CD4-positive, alpha-beta T cell (primary cell): ENCODE measurements at regions not wholly inside any gene's neighbourhood (a gene's known extent, or its start where the extent isn't known, plus 50 kb on each side); places are given as distances from the start of the nearest gene placed in this dataset.

Experiments
- ATAC-seq: fragments of 200-7000 bp; cut with Tn5 transposase; one replicate; pipeline ENCODE4 v1.10.0; 2022; ENCODE audit warnings: mild to moderate bottlenecking; ENCODE audit not compliant: poor library complexity
- CTCF ChIA-PET: fragments of 350-600 bp; sonication (Branson Sonifier 250); formaldehyde crosslinking; loops from one replicate; lab custom pipeline; 2021; ENCODE audit warnings: antibody characterized with exemption, inconsistent platforms; lab: Charles Lee
- POLR2A ChIA-PET: fragments of 350-600 bp; sonication (Branson Sonifier 250); formaldehyde crosslinking; loops from one replicate; lab custom pipeline; 2021; ENCODE audit warnings: antibody characterized with exemption, inconsistent platforms; lab: Charles Lee
- DNase-seq, 14 experiments: peaks; one replicate each; pipeline ENCODE4 v3.0.0-alpha.2; 2013 to 2020; ENCODE audit warnings: mixed read lengths in 2 of 14
- H3K27ac ChIP-seq, 2 donors: one replicate each; pipeline versions ENCODE4 v1.5.1 to v1.7.0; 2013; ENCODE audit warnings: low read length in 2 of 2, low read depth in 1 of 2, mild to moderate bottlenecking in 1 of 2
- H3K27me3 ChIP-seq, 2 experiments: 1 replicate in 1 of 2; 2 replicates in 1 of 2; pipeline versions ENCODE4 v1.6.1 to v1.7.0; 2013; ENCODE audit warnings: low read length in 2 of 2, control low read depth in 1 of 2, mild to moderate bottlenecking in 1 of 2, moderate library complexity in 1 of 2; ENCODE audit not compliant: insufficient read depth in 2 of 2, control insufficient read depth in 1 of 2
- H3K36me3 ChIP-seq: one replicate; pipeline ENCODE4 v1.6.1; 2013; ENCODE audit warnings: low read length, control low read depth; ENCODE audit not compliant: insufficient read depth
- H3K4me1 ChIP-seq: one replicate; pipeline ENCODE4 v1.6.1; 2013; ENCODE audit warnings: low read length, control low read depth; ENCODE audit not compliant: insufficient read depth
- H3K4me3 ChIP-seq: one replicate; pipeline ENCODE4 v1.5.1; 2013; ENCODE audit warnings: mild to moderate bottlenecking, low read length, moderate library complexity
- H3K9me3 ChIP-seq, 2 experiments: 1 replicate in 1 of 2; 2 replicates in 1 of 2; pipeline versions ENCODE4 v1.6.1 to v1.7.0; 2013; ENCODE audit warnings: low read length in 2 of 2, mild to moderate bottlenecking in 2 of 2, control low read depth in 1 of 2, moderate library complexity in 1 of 2; ENCODE audit not compliant: control insufficient read depth in 1 of 2, insufficient read depth in 1 of 2
- H3K27ac Mint-ChIP-seq: one replicate; pipeline ENCODE4 v1.8.0; 2020; ENCODE audit warnings: mixed read lengths
- H3K27me3 Mint-ChIP-seq: one replicate; pipeline ENCODE4 v1.8.0; 2021; ENCODE audit warnings: mixed read lengths
- H3K36me3 Mint-ChIP-seq: one replicate; pipeline ENCODE4 v1.8.0; 2021; ENCODE audit warnings: low read depth, mixed read lengths
- H3K4me1 Mint-ChIP-seq: one replicate; pipeline ENCODE4 v1.8.0; 2021; ENCODE audit warnings: low read depth, mixed read lengths
- H3K4me3 Mint-ChIP-seq: one replicate; pipeline ENCODE4 v1.8.0; 2020; ENCODE audit warnings: mild to moderate bottlenecking, mixed read lengths
- H3K9me3 Mint-ChIP-seq: one replicate; pipeline ENCODE4 v1.8.0; 2020; ENCODE audit warnings: mixed read lengths
- CTCF ChIP-seq: fragments of 200-600 bp; IDR thresholded peaks from one replicate; pipeline ENCODE4 v1.8.0; 2022; ENCODE audit warnings: antibody characterized with exemption, mild to moderate bottlenecking
- intact Hi-C, 2 experiments: fragments of 100-400 bp; cut with DNase I in 1 of 2; cut with micrococcal nuclease in 1 of 2; formaldehyde crosslinking; loops; one replicate each; pipeline versions ENCODE4 v1.15.1 to v1.9.0; 2023 to 2025; cut with DNase I, micrococcal nuclease

DNA sequence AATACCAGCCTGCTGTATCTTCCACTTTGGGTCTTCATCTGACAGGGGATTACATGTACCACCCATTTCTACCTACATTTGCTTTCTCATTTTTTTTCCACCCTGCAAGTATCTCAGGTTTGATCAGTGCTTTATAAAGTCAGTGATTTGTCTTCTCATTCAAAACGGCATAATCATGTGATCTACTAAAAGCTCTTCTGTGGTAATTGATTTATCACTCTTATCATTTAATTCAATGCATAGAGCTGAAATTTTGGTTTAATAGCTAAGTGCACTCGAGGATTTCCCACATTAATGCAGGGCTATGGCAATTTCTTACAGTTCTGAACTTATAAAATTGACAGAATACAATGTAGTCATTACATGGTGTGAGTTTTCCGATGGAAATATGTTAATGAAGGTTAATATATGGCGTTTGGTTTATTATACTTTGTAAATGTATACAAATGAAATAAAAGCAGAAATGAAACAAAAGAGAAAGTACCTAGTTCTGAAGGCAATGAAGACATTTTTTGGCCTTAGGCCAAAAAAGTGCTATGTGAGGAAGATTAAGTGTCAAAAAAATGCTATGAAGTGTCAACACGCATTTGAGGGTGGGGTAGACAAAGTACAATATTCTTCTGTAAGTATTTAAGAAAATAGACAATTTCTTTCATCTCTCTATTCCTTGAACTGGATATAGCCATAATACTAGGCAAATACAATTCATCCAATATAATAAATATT lies 457.3 kb downstream of the ETV1 start:
- H3K27ac Mint-ChIP-seq: no peak overlapping the region
- intact Hi-C loops: no loop called here
- TF ChIP-seq CTCF: no peak
- no peak overlapping the region for H3K4me3 Mint-ChIP-seq
- no peaks in the 10 kb centered on the region for H3K9me3 Mint-ChIP-seq
- no peak overlapping the region for H3K4me3 ChIP-seq
- no peaks in the 10 kb centered on the region for H3K27me3 Mint-ChIP-seq
- DNase-seq (peak in 2 of 14 experiments; percentile 2 to 9), ATAC-seq (no peak)
- ChIA-PET POLR2A (no interaction called here), CTCF (no interaction called here)
- no peak overlapping the region for H3K27ac ChIP-seq
- no peaks in the 10 kb centered on the region for H3K36me3 ChIP-seq
- no peaks in the 10 kb centered on the region for H3K4me1 Mint-ChIP-seq
- no peaks in the 10 kb centered on the region for H3K9me3 ChIP-seq
- no peaks in the 10 kb centered on the region for H3K36me3 Mint-ChIP-seq
- H3K27me3 ChIP-seq: no peaks in the 10 kb centered on the region
- no peaks in the 10 kb centered on the region for H3K4me1 ChIP-seq

DNA sequence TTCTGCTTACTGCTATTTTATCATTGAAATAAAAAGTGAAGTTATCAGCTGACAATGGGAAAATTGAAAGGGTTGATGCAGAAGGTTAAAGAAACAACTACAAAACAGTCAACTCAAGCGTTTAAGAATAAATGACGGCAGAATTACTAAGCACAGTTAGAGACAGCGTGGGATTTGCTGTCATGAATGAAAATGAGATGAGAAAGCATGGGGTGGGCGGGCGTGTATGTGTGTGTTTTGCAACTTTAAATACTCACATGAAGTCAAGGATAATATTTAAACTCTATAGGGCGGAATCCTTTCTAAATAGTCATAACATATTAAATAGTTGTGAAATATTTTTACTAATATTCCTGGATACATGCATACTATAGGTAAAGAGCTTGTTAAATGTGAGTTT lies 450.8 kb downstream of the ETV1 start:
- Histone ChIP-seq H3K9me3 (no peaks in the 10 kb centered on the region), H3K4me1 (no peaks in the 10 kb centered on the region), H3K36me3 (no peaks in the 10 kb centered on the region), H3K27me3 (no peaks in the 10 kb centered on the region), H3K4me3 (no peak overlapping the region), H3K27ac (no peak overlapping the region)
- intact Hi-C loops: no loop called here
- ATAC-seq: no peak
- Mint-ChIP-seq H3K27me3 (no peaks in the 10 kb centered on the region), H3K4me1 (no peaks in the 10 kb centered on the region), H3K4me3 (no peak overlapping the region), H3K36me3 (no peaks in the 10 kb centered on the region), H3K27ac (no peak overlapping the region), H3K9me3 (no peaks in the 10 kb centered on the region)
- no peak for TF ChIP-seq CTCF
- CTCF ChIA-PET: no interaction called here
- POLR2A ChIA-PET: no interaction called here
- DNase-seq: no peak

DNA sequence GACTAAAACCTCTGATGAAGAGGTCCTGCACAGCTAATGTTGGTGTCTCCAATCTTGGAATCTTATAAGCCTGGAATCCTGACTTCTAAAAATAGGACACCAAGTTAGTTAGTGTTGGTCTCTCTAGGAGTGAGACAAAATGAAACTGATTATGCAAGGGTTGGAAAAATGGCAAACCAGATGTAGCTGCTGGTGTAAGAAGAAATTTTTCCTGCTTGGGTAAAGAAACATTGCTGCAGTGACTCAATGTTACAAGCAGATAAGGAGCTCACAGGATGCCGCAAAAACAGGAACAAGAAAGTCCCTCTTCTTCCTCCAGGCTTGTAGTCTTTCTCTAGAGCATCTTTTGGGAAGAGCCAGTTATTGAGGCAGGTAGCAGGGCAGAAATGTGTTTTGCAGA lies 449.0 kb downstream of the ETV1 start:
- Histone ChIP-seq H3K36me3 (no peaks in the 10 kb centered on the region), H3K27ac (no peak overlapping the region), H3K9me3 (no peaks in the 10 kb centered on the region), H3K4me3 (no peak overlapping the region), H3K27me3 (no peaks in the 10 kb centered on the region), H3K4me1 (no peaks in the 10 kb centered on the region)
- intact Hi-C loops: no loop called here
- ChIA-PET POLR2A (no interaction called here), CTCF (no interaction called here)
- ATAC-seq (no peak), DNase-seq (no peak)
- Mint-ChIP-seq H3K4me3 (no peak overlapping the region), H3K27ac (no peak overlapping the region), H3K9me3 (no peaks in the 10 kb centered on the region), H3K4me1 (no peaks in the 10 kb centered on the region), H3K27me3 (no peaks in the 10 kb centered on the region), H3K36me3 (no peaks in the 10 kb centered on the region)
- no peak for TF ChIP-seq CTCF
